BE2C (cell line): ENCODE measurements at regions not wholly inside any gene's neighbourhood (a gene's known extent, or its start where the extent isn't known, plus 50 kb on each side); places are given as distances from the start of the nearest gene placed in this dataset.

Experiments used
- DNase-seq: peaks from one replicate; pipeline ENCODE4 v3.0.0-alpha.2; 2020
- H3K27me3 ChIP-seq: fragments of 250-450 bp; sonication (Bioruptor Pico); 2 replicates; pipeline ENCODE4 v1.5.1; 2020; ENCODE audit warnings: mild to moderate bottlenecking
- H3K36me3 ChIP-seq: fragments of 250-450 bp; sonication (Bioruptor Pico); 2 replicates; pipeline ENCODE4 v1.5.1; 2020; ENCODE audit warnings: mild to moderate bottlenecking
- H3K4me1 ChIP-seq: fragments of 250-450 bp; sonication (Bioruptor Pico); 2 replicates; pipeline ENCODE4 v1.5.1; 2020
- H3K4me3 ChIP-seq: 2 replicates; pipeline ENCODE4 v1.5.1; 2011; ENCODE audit warnings: low read depth, low read length
- H3K9me3 ChIP-seq: fragments of 250-450 bp; sonication (Bioruptor Pico); 2 replicates; pipeline ENCODE4 v1.5.1; 2020
- TF ChIP-seq, protein P1 (sequence below): IDR thresholded peaks from 2 replicates; pipeline ENCODE4 v1.5.1; 2012; ENCODE audit warnings: mild to moderate bottlenecking, low read depth, low read length

DNA sequence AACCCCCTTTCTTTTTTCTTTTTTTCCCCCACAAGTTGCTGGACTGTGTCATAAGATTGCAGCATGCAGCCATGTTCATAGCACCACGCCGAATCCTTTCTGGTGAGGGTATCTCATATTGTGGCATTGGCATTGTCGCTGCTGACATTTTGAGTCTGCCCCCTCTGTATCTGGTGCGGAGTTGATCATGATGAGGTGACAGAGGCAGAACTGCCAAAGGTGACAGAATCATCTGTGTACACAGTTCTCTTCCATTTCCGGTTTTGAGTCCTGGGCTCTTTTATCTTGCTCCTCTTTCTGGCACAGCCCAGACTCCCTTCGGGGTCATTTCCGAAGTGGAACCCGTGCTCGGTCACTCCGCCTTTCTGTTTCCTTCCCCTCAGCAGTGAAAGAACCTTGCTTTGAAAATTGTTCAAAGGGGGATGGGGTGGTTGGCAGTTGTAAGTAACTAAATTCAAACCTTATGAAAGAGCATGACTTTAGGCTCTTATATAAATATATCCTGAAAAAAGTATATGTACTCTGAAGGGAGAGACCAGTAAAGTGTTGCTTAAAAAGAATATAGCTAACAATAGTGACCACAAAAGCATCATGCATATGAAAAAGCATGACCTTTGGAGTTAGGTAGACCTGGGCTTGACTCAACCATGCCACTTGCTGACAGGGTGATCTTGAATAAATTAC lies 55.0 kb upstream of the BMP2K start:
- DNase-seq: no peak
- Histone ChIP-seq H3K36me3 (no peaks in the 10 kb centered on the region), H3K27me3 (no peaks in the 10 kb centered on the region), H3K9me3 (no peaks in the 10 kb centered on the region), H3K4me3 (no peak overlapping the region), H3K4me1 (no peaks in the 10 kb centered on the region)
- TF ChIP-seq, protein P1, sequence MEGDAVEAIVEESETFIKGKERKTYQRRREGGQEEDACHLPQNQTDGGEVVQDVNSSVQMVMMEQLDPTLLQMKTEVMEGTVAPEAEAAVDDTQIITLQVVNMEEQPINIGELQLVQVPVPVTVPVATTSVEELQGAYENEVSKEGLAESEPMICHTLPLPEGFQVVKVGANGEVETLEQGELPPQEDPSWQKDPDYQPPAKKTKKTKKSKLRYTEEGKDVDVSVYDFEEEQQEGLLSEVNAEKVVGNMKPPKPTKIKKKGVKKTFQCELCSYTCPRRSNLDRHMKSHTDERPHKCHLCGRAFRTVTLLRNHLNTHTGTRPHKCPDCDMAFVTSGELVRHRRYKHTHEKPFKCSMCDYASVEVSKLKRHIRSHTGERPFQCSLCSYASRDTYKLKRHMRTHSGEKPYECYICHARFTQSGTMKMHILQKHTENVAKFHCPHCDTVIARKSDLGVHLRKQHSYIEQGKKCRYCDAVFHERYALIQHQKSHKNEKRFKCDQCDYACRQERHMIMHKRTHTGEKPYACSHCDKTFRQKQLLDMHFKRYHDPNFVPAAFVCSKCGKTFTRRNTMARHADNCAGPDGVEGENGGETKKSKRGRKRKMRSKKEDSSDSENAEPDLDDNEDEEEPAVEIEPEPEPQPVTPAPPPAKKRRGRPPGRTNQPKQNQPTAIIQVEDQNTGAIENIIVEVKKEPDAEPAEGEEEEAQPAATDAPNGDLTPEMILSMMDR: no peak

DNA sequence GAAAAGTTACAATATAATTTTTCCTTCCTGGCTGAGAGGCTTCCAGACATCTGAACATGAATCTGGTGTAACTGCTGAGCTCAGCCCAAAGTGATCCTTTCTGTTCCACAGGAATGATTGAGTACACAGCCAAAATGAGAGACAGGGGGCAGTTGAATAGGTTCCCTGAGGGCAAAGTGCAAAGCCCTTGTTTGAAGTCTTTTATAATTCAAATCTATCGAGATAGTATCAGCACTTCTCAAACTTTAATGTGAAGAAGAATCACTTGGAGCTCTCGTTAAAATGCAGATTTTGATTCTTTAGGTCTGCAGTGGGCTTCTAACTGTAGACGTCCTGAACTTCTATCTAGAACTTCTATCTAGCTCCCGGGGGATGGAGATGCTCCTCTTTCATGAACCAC lies 54.4 kb upstream of the BMP2K start:
- no peaks in the 10 kb centered on the region for H3K4me1 ChIP-seq
- DNase-seq: no peak
- TF ChIP-seq, protein P1: no peak

DNA sequence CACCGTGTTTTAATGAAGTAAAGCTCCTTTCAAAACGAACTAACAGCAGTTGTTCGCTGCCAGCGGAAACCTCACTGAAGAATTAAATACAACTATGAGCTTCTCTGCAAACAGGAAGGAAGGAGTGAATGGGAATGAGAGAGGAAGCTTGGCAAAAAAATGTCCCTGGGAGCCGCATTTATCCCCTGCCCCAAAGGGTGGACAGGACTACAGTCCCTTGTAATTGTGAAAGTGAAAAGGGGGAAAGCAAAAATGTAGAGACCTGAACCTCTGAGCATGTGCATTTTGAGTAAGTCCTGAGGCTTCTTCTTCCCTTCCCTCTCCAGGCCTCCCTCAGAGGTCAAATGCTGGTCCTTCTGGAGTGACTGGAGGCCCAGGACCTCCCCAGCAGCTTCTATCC lies 53.8 kb upstream of the BMP2K start:
- Histone ChIP-seq H3K27me3 (no peaks in the 10 kb centered on the region), H3K9me3 (no peaks in the 10 kb centered on the region), H3K36me3 (no peaks in the 10 kb centered on the region), H3K4me3 (no peak overlapping the region), H3K4me1 (no peaks in the 10 kb centered on the region)
- TF ChIP-seq, protein P1: no peak
- DNase-seq: no peak

More for the DNA sequence above, 54.4 kb upstream of the BMP2K start:
- Histone ChIP-seq H3K27me3 (no peaks in the 10 kb centered on the region), H3K4me3 (no peak overlapping the region), H3K9me3 (no peaks in the 10 kb centered on the region), H3K36me3 (no peaks in the 10 kb centered on the region)

DNA sequence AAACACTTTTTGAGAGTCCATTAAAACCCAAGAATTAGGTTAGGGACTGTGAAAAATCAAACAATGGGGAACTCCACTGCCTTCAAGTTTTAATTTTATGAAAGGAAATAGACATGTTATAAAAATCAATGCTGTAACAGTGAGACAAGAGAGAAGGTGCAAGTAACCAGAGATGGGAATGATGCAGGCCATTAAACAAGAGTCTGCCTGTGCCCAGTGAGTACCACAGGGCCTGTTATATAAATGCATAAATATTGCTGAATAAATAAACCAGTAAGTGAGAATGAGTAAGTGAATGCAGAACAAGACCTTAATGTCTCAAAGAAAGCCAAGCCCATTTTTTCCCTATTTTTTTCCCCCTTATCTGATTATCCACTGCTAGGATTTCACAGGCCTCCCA lies 53.3 kb upstream of the BMP2K start:
- TF ChIP-seq, protein P1: no peak
- Histone ChIP-seq H3K36me3 (no peaks in the 10 kb centered on the region), H3K9me3 (no peaks in the 10 kb centered on the region), H3K27me3 (no peaks in the 10 kb centered on the region), H3K4me3 (no peak overlapping the region), H3K4me1 (no peaks in the 10 kb centered on the region)
- DNase-seq: no peak
